AG04450 (cell line): ENCODE measurements at regions not wholly inside any gene's neighbourhood (a gene's known extent, or its start where the extent isn't known, plus 50 kb on each side); places are given as distances from the start of the nearest gene placed in this dataset.

ENCODE experiments used
- CTCF ChIA-PET: fragments of 300-600, 350-600 bp; formaldehyde crosslinking; extraction: SDS; loops from one replicate; lab custom pipeline; 2022; ENCODE audit warnings: antibody characterized with exemption, inconsistent platforms; lab: Charles Lee
- POLR2A ChIA-PET: fragments of 350-600 bp; formaldehyde crosslinking; extraction: SDS; loops from one replicate; lab custom pipeline; 2021; ENCODE audit warnings: antibody characterized with exemption, inconsistent platforms; lab: Yijun Ruan, JAX
- DNase-seq: peaks from one replicate; pipeline ENCODE4 v3.0.0-alpha.2; 2011; ENCODE audit warnings: low read depth, low spot score
- H3K27ac ChIP-seq: one replicate; pipeline ENCODE4 v1.5.1; 2012; ENCODE audit warnings: low read depth, low read length, control low read depth
- H3K27me3 ChIP-seq: one replicate; pipeline ENCODE4 v1.6.0; 2012; ENCODE audit warnings: low read length; ENCODE audit not compliant: control insufficient read depth, insufficient read depth
- H3K4me3 ChIP-seq: 2 replicates; pipeline ENCODE4 v1.5.1; 2011; ENCODE audit warnings: mild to moderate bottlenecking, low read depth, low read length, control low read depth
- H3K9me3 ChIP-seq: 2 replicates; pipeline ENCODE4 v1.5.1; 2012; ENCODE audit warnings: low read length; ENCODE audit not compliant: control insufficient read depth, insufficient read depth
- TF ChIP-seq, protein P1 (sequence below): IDR thresholded peaks from 2 replicates; pipeline ENCODE4 v1.5.1; 2011; ENCODE audit warnings: low read depth, low read length, control low read depth, inconsistent platforms

GRCh38 chr4:187276736-187277408 is 553.2 kb upstream of the FAT1 start:
- H3K27me3 ChIP-seq: no peaks in the 10 kb centered on the region
- no peak overlapping the region for H3K27ac ChIP-seq
- DNase-seq: peak; percentile 34
- H3K9me3 ChIP-seq: no peaks in the 10 kb centered on the region
- POLR2A ChIA-PET: no interaction called here
- TF ChIP-seq, protein P1, sequence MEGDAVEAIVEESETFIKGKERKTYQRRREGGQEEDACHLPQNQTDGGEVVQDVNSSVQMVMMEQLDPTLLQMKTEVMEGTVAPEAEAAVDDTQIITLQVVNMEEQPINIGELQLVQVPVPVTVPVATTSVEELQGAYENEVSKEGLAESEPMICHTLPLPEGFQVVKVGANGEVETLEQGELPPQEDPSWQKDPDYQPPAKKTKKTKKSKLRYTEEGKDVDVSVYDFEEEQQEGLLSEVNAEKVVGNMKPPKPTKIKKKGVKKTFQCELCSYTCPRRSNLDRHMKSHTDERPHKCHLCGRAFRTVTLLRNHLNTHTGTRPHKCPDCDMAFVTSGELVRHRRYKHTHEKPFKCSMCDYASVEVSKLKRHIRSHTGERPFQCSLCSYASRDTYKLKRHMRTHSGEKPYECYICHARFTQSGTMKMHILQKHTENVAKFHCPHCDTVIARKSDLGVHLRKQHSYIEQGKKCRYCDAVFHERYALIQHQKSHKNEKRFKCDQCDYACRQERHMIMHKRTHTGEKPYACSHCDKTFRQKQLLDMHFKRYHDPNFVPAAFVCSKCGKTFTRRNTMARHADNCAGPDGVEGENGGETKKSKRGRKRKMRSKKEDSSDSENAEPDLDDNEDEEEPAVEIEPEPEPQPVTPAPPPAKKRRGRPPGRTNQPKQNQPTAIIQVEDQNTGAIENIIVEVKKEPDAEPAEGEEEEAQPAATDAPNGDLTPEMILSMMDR: no peak
- CTCF ChIA-PET: interaction anchor here (1.0 kb wide), 1 partner anchor 328 kb away, joined by 3 read pairs; no protein-coding TSS in a partner anchor
- no peak overlapping the region; the same call in 1 of the 2 replicates for H3K4me3 ChIP-seq

DNA sequence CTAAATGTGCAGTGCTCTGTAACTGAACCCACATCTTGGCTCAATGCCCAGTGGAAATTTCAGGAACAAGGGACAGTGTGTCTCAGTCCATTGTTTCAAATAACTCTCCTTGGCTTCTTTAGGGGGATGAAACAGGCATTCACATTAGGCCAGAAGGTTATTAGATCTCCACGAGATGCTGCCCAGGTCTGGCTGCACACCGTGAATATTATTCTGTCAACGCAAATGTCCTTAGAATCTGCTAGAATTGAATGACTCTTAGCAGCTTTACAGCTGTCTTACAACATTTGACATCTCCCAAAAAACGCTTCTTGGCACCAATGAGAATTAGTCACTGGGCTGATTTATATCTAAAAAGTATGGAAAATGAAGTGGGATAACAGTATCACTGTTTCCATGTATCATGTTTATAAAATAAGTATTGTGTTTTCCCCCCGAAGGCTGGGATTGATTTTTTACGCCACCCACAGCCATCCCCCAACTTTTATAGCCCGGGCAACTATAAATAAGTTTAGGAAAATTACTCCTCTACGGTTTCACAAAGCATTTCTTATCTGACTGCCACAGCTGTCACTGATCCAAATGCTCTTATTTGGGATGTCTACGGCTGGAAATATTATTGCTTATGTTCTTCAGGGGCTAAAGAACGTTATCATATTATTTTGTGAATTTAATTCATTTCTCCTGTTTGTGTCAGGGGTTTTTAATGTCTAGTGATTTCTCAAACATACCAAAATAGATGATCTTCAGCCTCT is 559.7 kb upstream of the FAT1 start:
- ChIA-PET POLR2A (no interaction called here), CTCF (no interaction called here)
- no peak overlapping the region for H3K27ac ChIP-seq
- H3K9me3 ChIP-seq: no peaks in the 10 kb centered on the region
- no peaks in the 10 kb centered on the region for H3K27me3 ChIP-seq
- H3K4me3 ChIP-seq: no peak overlapping the region
- DNase-seq: no peak
- TF ChIP-seq, protein P1: no peak

- POLR2A ChIA-PET: interaction anchor here (1.0 kb wide), 2 partner anchors 13 to 50 kb away, joined by 3 read pairs; no protein-coding TSS in a partner anchor
- DNase-seq: no peak
- Histone ChIP-seq H3K27ac (no peak overlapping the region), H3K27me3 (no peaks in the 10 kb centered on the region), H3K4me3 (no peak overlapping the region), H3K9me3 (no peaks in the 10 kb centered on the region)
- CTCF ChIA-PET: no interaction called here
- TF ChIP-seq, protein P1: no peak
These were observed 562.9 kb upstream of the FAT1 start for GRCh38 chr4:187286525-187286924.

DNA sequence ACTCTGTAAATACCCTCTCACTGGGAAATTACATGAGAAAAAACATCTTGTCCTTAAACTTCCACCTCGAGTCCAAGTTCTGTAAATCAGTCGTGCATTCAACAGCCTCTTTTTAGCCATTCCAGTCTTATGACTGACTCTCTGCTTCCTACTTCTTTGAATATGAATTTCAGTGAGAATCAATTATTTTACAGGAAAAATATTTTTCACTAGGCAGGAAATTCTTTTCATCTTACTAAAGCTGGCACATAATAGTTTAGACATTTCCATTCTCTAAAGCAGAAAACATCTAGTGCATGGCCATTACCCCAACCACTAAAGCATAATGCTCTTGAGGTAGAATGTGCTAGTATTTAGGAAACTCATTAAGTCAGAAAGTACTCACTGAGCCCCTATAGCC is 565.7 kb upstream of the FAT1 start:
- TF ChIP-seq, protein P1: no peak
- Histone ChIP-seq H3K27me3 (no peaks in the 10 kb centered on the region), H3K27ac (no peak overlapping the region), H3K9me3 (no peaks in the 10 kb centered on the region), H3K4me3 (no peak overlapping the region)
- ChIA-PET POLR2A (no interaction called here), CTCF (no interaction called here)
- no peak for DNase-seq

DNA sequence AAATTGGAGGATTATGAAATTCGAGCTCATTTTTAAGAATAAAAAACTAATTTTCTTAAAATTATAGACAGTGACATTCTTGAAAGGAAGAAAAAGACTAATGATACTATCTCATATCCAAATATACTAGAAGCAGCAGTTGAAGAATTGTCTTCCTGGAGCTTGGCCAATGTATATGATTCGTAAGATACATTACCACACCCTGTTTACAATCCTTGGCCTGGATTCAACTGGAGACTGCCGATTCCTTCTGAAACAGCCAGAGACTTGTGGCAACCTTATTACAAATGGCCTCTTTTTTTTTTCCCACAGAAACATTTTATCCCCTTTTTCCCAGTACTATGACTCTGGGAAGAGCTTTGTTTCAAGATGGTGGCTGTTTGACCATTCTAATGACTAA is 571.2 kb upstream of the FAT1 start:
- H3K4me3 ChIP-seq: no peak overlapping the region
- TF ChIP-seq, protein P1: no peak
- CTCF ChIA-PET: no interaction called here
- POLR2A ChIA-PET: no interaction called here
- H3K9me3 ChIP-seq: peaks cover 8% of the 10 kb centered on the region
- H3K27ac ChIP-seq: no peak overlapping the region
- no peak for DNase-seq
- H3K27me3 ChIP-seq: no peaks in the 10 kb centered on the region
